ENCODE measurements at regions not wholly inside any gene's neighbourhood (a gene's known extent, or its start where the extent isn't known, plus 50 kb on each side); places are given as distances from the start of the nearest gene placed in this dataset.
A peak's percentile ranks its signal among the peaks of the same experiment; 100 is the strongest.

GRCh38 chr6:40788661-40789655 is 201.8 kb upstream of the LRFN2 start:
- Histone ChIP-seq H2AFZ (ENCODE audit: low read depth, low read length) (no peak overlapping the region), H3K9ac (ENCODE audit: insufficient read depth in 1 of 2, low read depth in 2 of 2, low read length in 2 of 2) (no peak overlapping the region), H3K4me1 (replicated peaks in 1 of 2; ENCODE audit: control insufficient read depth in 2 of 2, insufficient read depth in 2 of 2, low read length in 2 of 2) (no peaks in the 10 kb centered on the region), H3K79me2 (ENCODE audit: control insufficient read depth, insufficient read depth, low read length) (no peaks in the 10 kb centered on the region), H3K27me3 (ENCODE audit: control insufficient read depth in 2 of 2, insufficient read depth in 2 of 2, low read length in 2 of 2) (peaks cover 2 to 12% of the 10 kb centered on the region in 2 experiments; a peak in 2 of 5 replicates), H3K4me2 (ENCODE audit: insufficient read depth, low read length) (no peak overlapping the region), H3K4me3 (no peak overlapping the region), H3K9me3 (replicated peaks; ENCODE audit: control insufficient read depth, insufficient read depth, low read depth, low read length) (no peaks in the 10 kb centered on the region), H4K20me1 (replicated peaks; ENCODE audit: control insufficient read depth, insufficient read depth, low read length) (no peaks in the 10 kb centered on the region), H3K36me3 (ENCODE audit: control insufficient read depth, insufficient read depth, low read length) (no peaks in the 10 kb centered on the region), H3K27ac (ENCODE audit: extremely low read depth, low read depth, low read length) (no peak overlapping the region), H3K9me1 (ENCODE audit: control insufficient read depth, insufficient read depth, low read length) (no peaks in the 10 kb centered on the region)
- ATAC-seq (no peak), DNase-seq (ENCODE audit: extremely low read depth in 1 of 4, low spot score in 3 of 4) (no peak), FAIRE-seq (no peak)
- in situ Hi-C loops (cut with MboI): no loop called here
- POLR2A ChIA-PET: no interaction called here
- BruUV-seq (replicated peaks): no TSS peak
- under 1% methylated on average over 11 of the region's 11 CpGs for WGBS (ENCODE audit: insufficient coverage, low coverage, missing lambda C conversion rate)
- CTCF ChIA-PET (ENCODE audit: low intra/inter-chr PET ratio): no interaction called here
- intact Hi-C loops (cut with micrococcal nuclease): no loop called here
- no peak for TF ChIP-seq TFAM (CRISPR knock-in tag; conservative IDR thresholded peaks at IDR 0.05)
- peak; percentile 41 for TF ChIP-seq NFIC (IDR thresholded peaks at IDR 0.05)
- no peak for TF ChIP-seq CAMTA2 (CRISPR knock-in tag; conservative IDR thresholded peaks at IDR 0.05)
- TF ChIP-seq ESRRB (CRISPR knock-in tag; IDR thresholded peaks at IDR 0.05; ENCODE audit: borderline replicate concordance): no peak
- TF ChIP-seq OTX1 (CRISPR knock-in tag; IDR thresholded peaks at IDR 0.05): no peak

GRCh38 chr6:40782355-40782754 is 195.2 kb upstream of the LRFN2 start:
- Histone ChIP-seq H3K36me3 (ENCODE audit: control insufficient read depth, insufficient read depth, low read length) (no peaks in the 10 kb centered on the region), H3K9ac (ENCODE audit: insufficient read depth in 1 of 2, low read depth in 2 of 2, low read length in 2 of 2) (no peak overlapping the region), H2AFZ (ENCODE audit: low read depth, low read length) (no peak overlapping the region), H3K4me2 (ENCODE audit: insufficient read depth, low read length) (no peak overlapping the region), H3K79me2 (ENCODE audit: control insufficient read depth, insufficient read depth, low read length) (no peaks in the 10 kb centered on the region), H3K27ac (ENCODE audit: extremely low read depth, low read depth, low read length) (no peak overlapping the region), H3K27me3 (ENCODE audit: control insufficient read depth in 2 of 2, insufficient read depth in 2 of 2, low read length in 2 of 2) (peaks cover 5 to 19% of the 10 kb centered on the region in 2 experiments; a peak in 2 of 5 replicates), H3K4me1 (replicated peaks in 1 of 2; ENCODE audit: control insufficient read depth in 2 of 2, insufficient read depth in 2 of 2, low read length in 2 of 2) (no peaks in the 10 kb centered on the region), H4K20me1 (replicated peaks; ENCODE audit: control insufficient read depth, insufficient read depth, low read length) (no peaks in the 10 kb centered on the region), H3K9me1 (ENCODE audit: control insufficient read depth, insufficient read depth, low read length) (no peaks in the 10 kb centered on the region), H3K9me3 (replicated peaks; ENCODE audit: control insufficient read depth, insufficient read depth, low read depth, low read length) (no peaks in the 10 kb centered on the region), H3K4me3 (no peak overlapping the region)
- in situ Hi-C loops (cut with MboI) (no loop called here), intact Hi-C loops (cut with micrococcal nuclease) (no loop called here)
- ATAC-seq (no peak), FAIRE-seq (no peak), DNase-seq (ENCODE audit: extremely low read depth in 1 of 4, low spot score in 3 of 4) (no peak)
- 0% methylated on average over 3 of the region's 3 CpGs for WGBS (ENCODE audit: insufficient coverage, low coverage, missing lambda C conversion rate)
- ChIA-PET POLR2A (no interaction called here), CTCF (ENCODE audit: low intra/inter-chr PET ratio) (no interaction called here)
- BruUV-seq (replicated peaks): no TSS peak
- TF ChIP-seq ATF1 (CRISPR knock-in tag; IDR thresholded peaks at IDR 0.05): no peak
- no peak for TF ChIP-seq ATF1 (tag; IDR thresholded peaks at IDR 0.05)
- no peak for TF ChIP-seq ZNF165 (CRISPR knock-in tag; IDR thresholded peaks at IDR 0.05; ENCODE audit: borderline replicate concordance)
- no peak for TF ChIP-seq ZNF695 (CRISPR knock-in tag; IDR thresholded peaks at IDR 0.05)
- TF ChIP-seq NEUROD1 (IDR thresholded peaks at IDR 0.05; ENCODE audit: borderline replicate concordance, low read depth, low read length, partially characterized antibody): no peak
- TF ChIP-seq TAF7 (tag; IDR thresholded peaks at IDR 0.05): no peak
- no peak for TF ChIP-seq ZNF3 (CRISPR knock-in tag; IDR thresholded peaks at IDR 0.05)
- no peak for TF ChIP-seq PHF21A (IDR thresholded peaks at IDR 0.05; ENCODE audit: borderline replicate concordance, low read depth)
- TF ChIP-seq FOXM1 (IDR thresholded peaks at IDR 0.05; ENCODE audit: low read depth): no peak
- no peak for TF ChIP-seq FOXM1 (CRISPR knock-in tag; IDR thresholded peaks at IDR 0.05; ENCODE audit: low read depth)
- TF ChIP-seq ATF7 (IDR thresholded peaks at IDR 0.05): no peak
- TF ChIP-seq NCOA1 (IDR thresholded peaks at IDR 0.05; ENCODE audit: low read depth): no peak
- no peak for TF ChIP-seq SMAD4 (CRISPR knock-in tag; conservative IDR thresholded peaks at IDR 0.05)
- TF ChIP-seq MCM2 (IDR thresholded peaks at IDR 0.05; ENCODE audit: low read depth): no peak
- no peak for TF ChIP-seq LCOR (CRISPR knock-in tag; IDR thresholded peaks at IDR 0.05)
- no peak for TF ChIP-seq ZNF76 (CRISPR knock-in tag; IDR thresholded peaks at IDR 0.05; ENCODE audit: borderline replicate concordance)
